Mucosa of descending colon (tissue), 3 donors: ENCODE measurements at regions not wholly inside any gene's neighbourhood (a gene's known extent, or its start where the extent isn't known, plus 50 kb on each side); places are given as distances from the start of the nearest gene placed in this dataset.

Experiments
- ATAC-seq: fragments of 200-7000 bp; cut with Tn5 transposase; one replicate; pipeline ENCODE4 v1.9.1; 2020; ENCODE audit warnings: mild to moderate bottlenecking, moderate library complexity
- DNase-seq, 3 donors: peaks; one replicate each; pipeline ENCODE4 v3.0.0-alpha.2; 2020
- H3K36me3 ChIP-seq: fragments of 200-600 bp; one replicate; pipeline ENCODE4 v1.8.0; 2021; ENCODE audit warnings: low read depth, mild to moderate bottlenecking
- H3K4me1 ChIP-seq: fragments of 200-600 bp; one replicate; pipeline ENCODE4 v1.8.0; 2021; ENCODE audit warnings: low read depth, mild to moderate bottlenecking
- H3K4me3 ChIP-seq: fragments of 200-600 bp; one replicate; pipeline ENCODE4 v1.8.0; 2021; ENCODE audit warnings: mild to moderate bottlenecking
- H3K9me3 ChIP-seq: fragments of 200-600 bp; one replicate; pipeline ENCODE4 v1.8.0; 2021; ENCODE audit warnings: mild to moderate bottlenecking
- intact Hi-C, 2 donors: fragments of 100-400 bp; cut with DNase I in 1 of 2; cut with micrococcal nuclease in 1 of 2; formaldehyde crosslinking; loops; one replicate each; pipeline versions ENCODE4 v1.11.0 to v1.11.1; 2022; cut with DNase I, micrococcal nuclease
- TF ChIP-seq, protein P1 (sequence below): fragments of 200-600 bp; IDR thresholded peaks from one replicate; pipeline ENCODE4 v1.8.0; 2022; ENCODE audit warnings: antibody characterized with exemption, mild to moderate bottlenecking
- donor health status: DM: no; HTN: no; CAD: no; lungs with moderate emphysema.
- donor health status: DM: no; HTN: no; CAD: no.
- donor health status: DM: no; HTN: yes; CAD: no.

DNA sequence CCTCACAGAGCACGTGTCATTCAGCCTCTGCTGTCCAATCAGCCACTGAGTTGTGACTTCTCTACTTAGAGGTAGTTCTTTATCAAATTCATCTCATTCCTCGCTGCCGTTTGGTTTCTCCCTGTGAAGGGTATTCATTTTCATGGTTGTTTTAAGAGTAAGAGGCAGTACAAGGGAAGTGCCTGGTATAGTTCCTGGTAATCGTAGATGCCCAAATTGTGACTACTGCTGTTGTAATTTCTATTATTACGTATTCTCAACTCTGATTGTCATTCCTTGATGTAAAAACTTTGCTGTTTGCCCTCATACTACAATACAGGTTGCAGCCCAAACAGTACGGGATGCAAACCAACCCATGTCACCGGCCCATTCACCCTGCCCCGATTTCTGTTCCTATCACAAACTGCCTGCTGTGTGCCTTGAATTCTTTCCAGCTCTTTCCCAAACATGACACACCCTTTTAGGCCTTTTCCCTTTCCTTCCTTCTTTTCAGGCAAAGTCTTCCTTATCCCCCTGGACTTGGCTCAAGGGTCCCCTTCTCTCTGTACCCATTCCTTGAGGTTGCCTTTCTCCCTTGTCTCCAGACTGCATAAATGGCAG is 93.0 kb downstream of the SLC25A47 start:
- intact Hi-C loops: no loop called here
- Histone ChIP-seq H3K4me3 (no peak overlapping the region), H3K4me1 (peaks cover 34% of the 10 kb centered on the region), H3K9me3 (no peaks in the 10 kb centered on the region), H3K36me3 (no peaks in the 10 kb centered on the region)
- ATAC-seq (peak; percentile 21), DNase-seq (no peak)
- TF ChIP-seq, protein P1, sequence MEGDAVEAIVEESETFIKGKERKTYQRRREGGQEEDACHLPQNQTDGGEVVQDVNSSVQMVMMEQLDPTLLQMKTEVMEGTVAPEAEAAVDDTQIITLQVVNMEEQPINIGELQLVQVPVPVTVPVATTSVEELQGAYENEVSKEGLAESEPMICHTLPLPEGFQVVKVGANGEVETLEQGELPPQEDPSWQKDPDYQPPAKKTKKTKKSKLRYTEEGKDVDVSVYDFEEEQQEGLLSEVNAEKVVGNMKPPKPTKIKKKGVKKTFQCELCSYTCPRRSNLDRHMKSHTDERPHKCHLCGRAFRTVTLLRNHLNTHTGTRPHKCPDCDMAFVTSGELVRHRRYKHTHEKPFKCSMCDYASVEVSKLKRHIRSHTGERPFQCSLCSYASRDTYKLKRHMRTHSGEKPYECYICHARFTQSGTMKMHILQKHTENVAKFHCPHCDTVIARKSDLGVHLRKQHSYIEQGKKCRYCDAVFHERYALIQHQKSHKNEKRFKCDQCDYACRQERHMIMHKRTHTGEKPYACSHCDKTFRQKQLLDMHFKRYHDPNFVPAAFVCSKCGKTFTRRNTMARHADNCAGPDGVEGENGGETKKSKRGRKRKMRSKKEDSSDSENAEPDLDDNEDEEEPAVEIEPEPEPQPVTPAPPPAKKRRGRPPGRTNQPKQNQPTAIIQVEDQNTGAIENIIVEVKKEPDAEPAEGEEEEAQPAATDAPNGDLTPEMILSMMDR: no peak

DNA sequence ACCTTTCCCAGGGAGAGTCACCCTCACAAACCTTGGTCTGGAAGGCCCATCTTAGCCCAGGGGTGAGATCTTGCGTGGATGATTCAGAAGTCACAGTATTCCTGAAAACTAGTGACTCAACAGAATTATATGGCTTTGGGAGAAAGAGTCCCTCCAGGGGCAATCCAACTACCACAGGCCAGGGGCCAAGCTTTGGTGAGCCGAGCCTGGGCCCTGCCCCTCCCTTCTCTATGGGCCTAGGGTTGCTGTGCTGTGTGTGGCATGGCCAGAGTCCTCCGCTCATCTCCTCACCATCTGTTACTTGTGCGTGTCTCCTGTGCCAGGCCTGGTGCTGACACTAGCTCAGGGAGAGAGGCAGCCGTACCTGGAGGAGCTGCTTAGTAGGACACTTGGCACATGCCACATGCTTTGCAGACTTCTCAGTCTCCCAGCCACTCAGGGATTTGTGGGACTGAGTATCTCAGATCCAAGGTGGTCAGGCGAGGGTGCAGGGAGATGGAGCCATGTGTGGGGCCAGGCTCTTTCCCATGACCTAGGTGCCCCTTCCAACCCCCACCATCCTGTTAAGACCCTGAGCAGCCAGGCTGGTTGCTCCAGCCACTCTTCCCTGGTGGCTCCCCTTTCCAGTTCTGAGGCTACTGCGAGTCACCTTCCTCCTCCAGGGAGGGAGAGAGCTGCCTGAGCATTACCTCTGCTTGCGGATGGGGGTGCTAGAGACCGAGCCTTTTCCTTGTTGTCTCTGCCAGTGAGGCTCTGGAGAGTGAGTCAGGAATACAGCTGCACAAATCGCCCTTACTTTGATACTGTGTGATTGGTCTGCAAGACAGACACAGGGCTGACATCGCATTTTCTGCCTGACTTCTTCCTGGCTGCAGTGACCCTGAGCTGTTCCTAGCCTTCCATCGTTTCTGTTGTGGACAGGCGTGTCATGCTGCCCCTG is 94.1 kb downstream of the SLC25A47 start:
- H3K4me1 ChIP-seq: peaks cover 39% of the 10 kb centered on the region
- TF ChIP-seq, protein P1: peak; percentile 64
- peak; percentile 95 for ATAC-seq
- peak in 2 of 3 donors; percentile 81 to 86 for DNase-seq
- no peaks in the 10 kb centered on the region for H3K36me3 ChIP-seq
- H3K9me3 ChIP-seq: no peaks in the 10 kb centered on the region
- no peak overlapping the region for H3K4me3 ChIP-seq
- intact Hi-C loops: no loop called here

DNA sequence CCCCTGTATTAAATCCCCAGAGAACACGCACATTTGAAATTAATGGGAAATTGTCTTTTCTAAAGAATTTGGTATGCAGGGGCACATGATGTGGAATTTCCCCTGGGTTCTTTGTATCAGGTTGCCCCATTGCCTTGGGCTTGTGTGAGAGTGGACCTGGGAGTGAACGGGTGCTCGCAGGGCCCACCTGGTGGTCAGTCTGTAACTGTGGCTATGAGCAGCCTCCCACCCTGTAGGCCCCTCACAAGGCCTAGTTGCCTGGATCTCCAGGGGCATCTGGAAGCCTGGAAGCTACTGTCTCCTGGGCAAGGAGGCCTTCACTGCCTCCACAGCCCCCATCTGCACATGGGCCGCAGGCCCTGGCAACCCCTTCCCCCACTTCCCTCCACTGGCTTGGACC is 96.7 kb downstream of the SLC25A47 start:
- intact Hi-C loops: no loop called here
- DNase-seq (no peak), ATAC-seq (no peak)
- TF ChIP-seq, protein P1: no peak
- no peaks in the 10 kb centered on the region for H3K36me3 ChIP-seq
- H3K4me3 ChIP-seq: no peak overlapping the region
- peaks cover 56% of the 10 kb centered on the region for H3K4me1 ChIP-seq
- no peaks in the 10 kb centered on the region for H3K9me3 ChIP-seq

DNA sequence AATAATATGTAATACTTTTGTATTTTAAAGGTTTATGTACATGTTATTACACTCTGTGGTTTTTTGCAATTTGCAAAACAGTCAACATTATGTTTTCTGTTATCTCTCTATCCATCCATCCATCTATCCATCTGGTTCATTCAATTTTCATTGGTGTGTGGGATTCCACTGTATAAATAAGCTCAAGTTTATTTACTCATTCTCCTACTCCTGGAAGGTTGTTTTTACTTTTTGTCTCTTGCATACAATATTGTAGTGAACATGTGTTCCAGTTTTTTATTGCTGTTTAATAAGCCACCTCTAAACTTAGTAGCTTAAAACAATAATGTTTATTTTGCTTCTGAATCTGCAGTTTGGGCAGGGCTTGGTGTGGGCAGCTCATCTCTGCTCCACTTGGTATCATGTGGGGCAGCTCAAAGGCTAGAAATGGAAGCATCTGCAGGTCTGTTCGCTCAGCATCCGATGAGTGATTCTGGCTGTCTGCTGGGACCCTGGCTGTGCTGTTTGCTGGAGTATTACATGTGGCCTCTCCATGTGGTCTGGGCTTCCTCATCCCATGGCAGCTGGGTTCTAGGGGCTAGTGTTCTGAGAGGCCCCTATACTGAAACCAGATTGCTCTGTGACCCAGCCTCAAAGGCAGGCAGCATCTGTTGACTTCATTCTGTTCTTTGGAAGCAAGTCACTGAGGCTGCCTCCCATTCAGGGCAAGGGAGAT is 98.8 kb downstream of the SLC25A47 start:
- TF ChIP-seq, protein P1: no peak
- no peaks in the 10 kb centered on the region for H3K9me3 ChIP-seq
- ATAC-seq (no peak), DNase-seq (no peak)
- intact Hi-C loops: no loop called here
- H3K4me3 ChIP-seq: no peak overlapping the region
- H3K4me1 ChIP-seq: peaks cover 48% of the 10 kb centered on the region
- no peaks in the 10 kb centered on the region for H3K36me3 ChIP-seq

DNA sequence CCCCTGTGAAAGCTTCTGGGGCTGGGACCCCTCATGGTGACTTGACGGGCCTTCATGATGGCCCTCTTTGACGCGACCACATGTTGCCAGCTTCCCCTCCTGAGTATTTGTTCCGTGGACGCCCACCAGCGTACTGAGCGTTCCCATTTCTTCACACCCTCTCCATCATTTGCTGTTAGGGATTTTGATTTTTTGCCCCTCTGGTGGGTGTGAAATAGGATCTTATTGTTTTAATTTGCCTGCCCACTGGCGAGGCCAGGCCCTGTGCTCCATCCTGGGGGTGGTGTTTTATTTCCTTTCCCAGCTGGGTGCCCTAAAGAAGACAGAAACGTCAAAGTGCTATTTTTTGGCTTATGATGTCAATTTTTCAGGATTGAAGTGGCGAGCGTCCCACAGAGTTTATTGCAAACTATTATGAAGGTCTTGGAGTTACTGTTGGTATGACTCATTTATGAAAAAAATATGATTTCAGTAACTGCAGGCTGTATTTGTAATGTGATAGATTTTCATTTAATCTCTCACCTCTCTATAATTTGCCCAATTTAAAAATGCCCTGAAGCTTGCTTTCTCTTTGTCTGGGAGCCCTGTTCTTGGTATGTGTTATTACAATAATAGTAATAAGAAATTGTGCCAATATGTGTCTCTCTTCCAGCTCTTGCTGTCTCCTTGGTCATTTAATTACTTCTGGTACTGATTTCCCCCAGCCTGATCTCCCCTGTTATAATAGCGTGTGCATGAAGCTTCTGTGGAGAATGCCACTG is 99.6 kb downstream of the SLC25A47 start:
- intact Hi-C loops: no loop called here
- TF ChIP-seq, protein P1: no peak
- Histone ChIP-seq H3K9me3 (no peaks in the 10 kb centered on the region), H3K36me3 (no peaks in the 10 kb centered on the region), H3K4me3 (no peak overlapping the region), H3K4me1 (peaks cover 39% of the 10 kb centered on the region)
- DNase-seq (no peak), ATAC-seq (no peak)
